Motor neuron (in vitro differentiated cells): ENCODE measurements at regions not wholly inside any gene's neighbourhood (a gene's known extent, or its start where the extent isn't known, plus 50 kb on each side); places are given as distances from the start of the nearest gene placed in this dataset.
"Not testable (repeated sequence)": the region's sequence is repeated elsewhere in the genome, so short reads cannot be mapped to it uniquely, and the experiment has no call there.

Experiments used
- ATAC-seq, 8 experiments: fragments of 200-7000 bp; cut with Tn5 transposase; replicated peaks in 6 of 8; 2 replicates each; pipeline ENCODE4 v1.8.0; 2021; ENCODE audit warnings: mild to moderate bottlenecking in 8 of 8, moderate library complexity in 8 of 8
- H3K27ac ChIP-seq, 2 donors: fragments of 250-450 bp; sonication (Bioruptor Pico); 2 replicates each; pipeline ENCODE4 v1.9.0; 2021; ENCODE audit warnings: antibody characterized with exemption in 2 of 2, mild to moderate bottlenecking in 2 of 2, moderate library complexity in 1 of 2
- H3K4me1 ChIP-seq, 2 donors: fragments of 250-450 bp; sonication (Bioruptor Pico); replicated peaks in 1 of 2; 2 replicates each; pipeline ENCODE4 v1.6.1; 2021; ENCODE audit warnings: antibody characterized with exemption in 2 of 2, mild to moderate bottlenecking in 2 of 2, moderate library complexity in 1 of 2
- H3K4me3 ChIP-seq, 5 donors: fragments of 250-450 bp; sonication (Bioruptor Pico); 2 replicates each; pipeline ENCODE4 v1.9.0; 2021; ENCODE audit warnings: antibody characterized with exemption in 5 of 5, mild to moderate bottlenecking in 5 of 5, moderate library complexity in 4 of 5
- WGBS, 10 experiments: fragments of 450-650 bp; shearing (Covaris generic); methylation state at CpG; one replicate each; pipeline ENCODE4 v1.0.0; 2022; 5-methylcytosine and 5-hydroxymethylcytosine counted together
- in situ Hi-C, 9 experiments: fragments of 400-800 bp; cut with MboI; loops; one replicate each; pipeline ENCODE4 v1.15.0; 2021; ENCODE audit warnings: low sequenced_read_pairs in 9 of 9, low pct_unique_long_range_greater_than_20kb in 2 of 9; ENCODE audit not compliant: unreplicated experiment in 9 of 9

- ATAC-seq = no peak
- in situ Hi-C loops = no loop called here
- WGBS, 10 experiments = 20 to 100% (median 65%) methylated on average over 1 to 3 of the region's 3 CpGs; no CpG with 5 or more reads in 3 of the 10 experiments
- Histone ChIP-seq H3K4me1 (peaks cover 4 to 21% of the 10 kb centered on the region in 2 donors), H3K4me3 (no peak overlapping the region), H3K27ac (no peak overlapping the region)
These were observed 230.4 kb upstream of the ACVR2A start for GRCh38 chr2:147614471-147614870.

- no peak overlapping the region for H3K27ac ChIP-seq
- ATAC-seq = no peak
- WGBS, 10 experiments = 21 to 100% (median 92%) methylated on average over 1 to 2 of the region's 2 CpGs; no CpG with 5 or more reads in 1 of the 10 experiments
- in situ Hi-C loops = no loop called here
- H3K4me1 ChIP-seq = peaks cover 4 to 15% of the 10 kb centered on the region in 2 donors
- H3K4me3 ChIP-seq = no peak overlapping the region
These were observed 234.3 kb upstream of the ACVR2A start for GRCh38 chr2:147610496-147611040.

DNA sequence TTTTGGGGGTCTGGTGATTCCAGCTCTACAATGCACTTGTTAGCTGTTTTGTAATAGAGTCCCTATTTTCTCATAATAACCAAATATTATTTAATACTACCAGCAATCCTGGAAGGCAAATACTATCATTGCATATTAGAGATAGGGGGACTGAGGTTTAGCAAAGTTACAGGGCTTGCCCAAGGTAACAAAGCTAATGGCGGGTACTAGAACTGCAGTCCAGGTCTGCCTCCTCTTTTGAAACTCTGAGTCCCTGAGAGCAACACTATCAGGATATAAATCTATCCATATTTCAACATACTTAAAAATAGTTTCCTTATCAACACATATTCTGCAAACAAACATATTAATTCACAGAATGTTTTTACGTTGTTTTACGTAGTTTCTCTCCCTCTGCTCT is 235.5 kb upstream of the ACVR2A start:
- Histone ChIP-seq H3K27ac (no peak overlapping the region), H3K4me1 (peaks cover 0 to 6% of the 10 kb centered on the region in 2 donors), H3K4me3 (no peak overlapping the region)
- no peak for ATAC-seq
- in situ Hi-C loops = no loop called here
- 67 to 100% (median 94%) methylated on average over 1 to 3 of the region's 3 CpGs for WGBS, 10 experiments

DNA sequence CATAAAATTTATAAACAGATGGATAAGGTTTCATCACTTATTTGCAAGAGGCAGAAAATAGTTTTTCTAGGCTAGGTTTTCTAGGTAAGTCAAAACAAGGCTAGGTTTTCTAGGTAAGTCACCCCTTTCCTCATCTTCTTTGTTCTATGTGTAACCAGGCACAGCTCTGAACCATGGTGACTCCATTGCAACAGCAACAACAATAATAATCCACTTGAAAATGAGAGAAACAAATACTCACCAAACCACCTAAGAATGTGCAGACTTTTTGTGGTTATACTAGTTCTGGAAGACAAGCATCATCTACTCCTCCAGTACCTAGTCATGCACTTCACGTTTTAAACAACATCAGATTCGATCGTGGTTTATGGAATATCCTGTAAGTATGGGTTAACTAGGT is 237.4 kb upstream of the ACVR2A start:
- no peak for ATAC-seq
- Histone ChIP-seq H3K27ac (no peak overlapping the region), H3K4me3 (no peak overlapping the region), H3K4me1 (peaks cover 7 to 10% of the 10 kb centered on the region in 2 donors)
- in situ Hi-C loops = no loop called here
- WGBS, 10 experiments = 58 to 100% (median 86%) methylated on average over 1 to 3 of the region's 3 CpGs; no CpG with 5 or more reads in 3 of the 10 experiments

DNA sequence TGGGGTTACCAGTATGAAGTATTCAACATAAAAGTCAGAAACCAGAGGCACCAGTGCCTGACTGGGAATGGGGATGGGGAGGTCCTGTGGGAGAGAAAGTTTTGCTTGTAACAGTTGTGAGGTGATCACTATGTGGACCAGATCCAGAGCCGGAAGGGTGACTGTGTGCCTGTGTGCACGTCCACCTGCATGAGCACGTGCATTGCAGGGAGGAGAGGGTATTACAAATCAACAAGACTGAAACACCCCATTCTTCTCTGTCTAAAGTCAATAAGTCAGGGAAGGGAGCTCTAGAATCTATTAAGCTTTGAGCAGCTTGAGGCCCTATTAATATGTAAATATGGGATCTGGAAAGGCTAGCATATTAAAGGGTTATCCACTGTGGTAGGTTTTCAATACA is 241.0 kb upstream of the ACVR2A start:
- WGBS, 10 experiments = 8 to 52% (median 30%) methylated on average over 1 to 3 of the region's 3 CpGs; no CpG with 5 or more reads in 2 of the 10 experiments
- in situ Hi-C loops = no loop called here
- ATAC-seq = peak in 5 of 8 experiments; percentile 32 to 84 (median 70)

DNA sequence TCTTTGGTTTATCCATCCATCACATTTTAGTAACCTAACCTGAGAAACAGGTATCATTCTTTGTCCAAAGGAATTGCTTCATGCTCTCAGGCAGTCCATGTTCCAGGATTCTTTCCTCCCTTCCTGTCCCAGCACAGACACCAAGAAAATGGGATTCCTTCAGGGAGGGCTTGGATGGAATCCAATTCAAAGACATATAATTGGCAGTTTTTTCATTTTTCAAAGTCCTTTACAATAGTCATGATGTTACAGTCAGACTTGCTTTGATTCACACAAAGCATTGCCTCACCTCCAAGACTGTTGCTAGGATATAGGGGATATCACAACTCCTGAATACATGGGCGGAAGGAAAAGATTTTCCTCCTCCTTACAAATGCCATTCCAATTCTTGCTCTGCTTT is 241.4 kb upstream of the ACVR2A start:
- 29 to 86% (median 80%) methylated on average over 1 of the region's 1 CpG; no CpG with 5 or more reads in 7 of the 10 experiments for WGBS, 10 experiments
- in situ Hi-C loops = no loop called here
- ATAC-seq = peak in 5 of 8 experiments; percentile 31 to 90 (median 42)
- Histone ChIP-seq H3K27ac (peak overlapping the region in 1 of 2 donors; percentile 49), H3K4me3 (no peak overlapping the region), H3K4me1 (peaks cover 7 to 10% of the 10 kb centered on the region in 2 donors)

More for the DNA sequence above, 241.0 kb upstream of the ACVR2A start:
- Histone ChIP-seq H3K4me1 (peaks cover 7 to 10% of the 10 kb centered on the region in 2 donors), H3K4me3 (no peak overlapping the region), H3K27ac (peak overlapping the region in 1 of 2 donors; percentile 49)

GRCh38 chr2:147600646-147601045 is 244.2 kb upstream of the ACVR2A start:
- H3K27ac ChIP-seq = no peak overlapping the region
- in situ Hi-C loops = no loop called here
- 17 to 83% (median 62%) methylated on average over 1 to 5 of the region's 5 CpGs; no CpG with 5 or more reads in 1 of the 10 experiments for WGBS, 10 experiments
- no peak for ATAC-seq
- no peak overlapping the region for H3K4me3 ChIP-seq
- H3K4me1 ChIP-seq = peaks cover 7 to 10% of the 10 kb centered on the region in 2 donors

- H3K4me3 ChIP-seq = no peak overlapping the region
- 0 to 93% (median 80%) methylated on average over 1 to 5 of the region's 7 CpGs; no CpG with 5 or more reads in 2 of the 10 experiments for WGBS, 10 experiments
- in situ Hi-C loops = no loop called here
- H3K27ac ChIP-seq = no peak overlapping the region
- ATAC-seq = no peak
- H3K4me1 ChIP-seq = peaks cover 7 to 10% of the 10 kb centered on the region in 2 donors
These were observed 244.6 kb upstream of the ACVR2A start for GRCh38 chr2:147600223-147600622.

DNA sequence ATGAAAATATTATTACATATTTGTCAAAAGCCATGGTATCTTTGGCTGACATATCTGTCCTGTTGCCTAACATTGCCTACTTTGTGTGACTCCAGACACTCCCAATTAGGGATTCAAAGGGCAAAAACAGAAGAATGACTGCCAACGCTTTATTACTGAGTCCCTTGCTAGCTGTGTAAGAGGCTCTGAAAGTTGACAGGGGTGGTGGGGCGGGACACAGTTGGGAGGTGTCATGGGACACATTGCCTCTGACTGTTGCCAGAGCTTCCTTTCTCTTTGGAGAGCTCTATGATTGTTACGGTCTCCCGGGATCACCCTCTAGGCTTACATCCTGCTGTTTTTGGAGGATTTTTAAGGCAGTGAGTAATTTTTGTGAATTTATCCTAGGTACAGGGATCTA is 249.6 kb upstream of the ACVR2A start:
- in situ Hi-C loops = no loop called here
- H3K4me3 ChIP-seq = no peak overlapping the region

GRCh38 chr2:147594038-147594437 is 250.8 kb upstream of the ACVR2A start:
- Histone ChIP-seq H3K4me3 (no peak overlapping the region), H3K4me1 (peaks cover 0 to 2% of the 10 kb centered on the region in 2 donors), H3K27ac (no peak overlapping the region)
- no peak for ATAC-seq
- in situ Hi-C loops = no loop called here
- 20 to 100% (median 77%) methylated on average over 1 to 3 of the region's 3 CpGs for WGBS, 10 experiments

More for the DNA sequence above, 249.6 kb upstream of the ACVR2A start:
- Histone ChIP-seq H3K4me1 (no peaks in the 10 kb centered on the region), H3K27ac (no peak overlapping the region)
- ATAC-seq = peak in 2 of 8 experiments; percentile 21 to 29
- 0 to 100% (median 40%) methylated on average over 1 to 4 of the region's 4 CpGs; no CpG with 5 or more reads in 5 of the 10 experiments for WGBS, 10 experiments

DNA sequence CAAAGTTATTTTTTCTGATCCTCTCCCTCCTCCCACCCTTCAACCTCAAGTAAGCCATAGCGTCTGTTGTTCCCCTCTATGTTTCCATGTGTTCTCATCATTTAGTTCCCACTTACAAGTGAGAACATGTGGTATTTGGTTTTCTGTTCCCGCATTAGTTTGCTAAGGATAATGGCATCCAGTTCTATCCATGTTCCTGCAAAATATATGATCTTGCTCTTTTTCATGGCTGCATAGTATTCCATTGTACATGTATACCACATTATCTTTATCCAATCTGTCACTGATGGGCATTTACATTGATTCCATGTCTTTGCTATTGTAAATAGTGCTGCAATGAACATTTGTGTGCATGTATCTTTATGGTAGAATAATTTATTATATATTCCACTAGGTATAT is 252.0 kb upstream of the ACVR2A start:
- H3K4me3 ChIP-seq, in situ Hi-C loops, ATAC-seq, H3K27ac ChIP-seq: not testable (repeated sequence)
- 0 to 100% (median 78%) methylated on average over 1 to 2 of the region's 2 CpGs; no CpG with 5 or more reads in 3 of the 10 experiments for WGBS, 10 experiments
- H3K4me1 ChIP-seq = peaks cover 0 to 12% of the 10 kb centered on the region in 2 donors

DNA sequence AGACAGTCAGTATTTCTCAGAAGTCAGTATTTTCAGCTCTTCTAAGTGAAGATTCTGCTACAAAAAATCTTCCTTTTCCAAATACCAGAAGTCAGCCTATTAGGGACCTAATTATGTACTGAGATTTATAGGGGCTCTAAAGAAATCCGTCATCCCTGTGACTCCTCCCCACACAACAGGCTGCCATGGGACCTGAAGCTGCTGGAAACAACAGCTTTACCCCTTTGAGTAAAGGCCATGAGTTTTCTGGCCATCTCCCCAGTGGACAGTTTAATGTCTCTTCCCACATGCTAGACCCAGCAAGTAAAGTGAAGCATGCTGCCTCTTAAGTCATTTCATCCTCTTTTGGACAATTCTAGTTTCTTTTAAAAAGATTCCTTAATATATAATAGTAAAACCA is 255.7 kb upstream of the ACVR2A start:
- H3K27ac ChIP-seq = no peak overlapping the region
- ATAC-seq = peak in 3 of 8 experiments; percentile 29 to 45 (median 34)

GRCh38 chr2:147588191-147588590 is 256.6 kb upstream of the ACVR2A start:
- no peak overlapping the region for H3K27ac ChIP-seq
- in situ Hi-C loops = no loop called here
- H3K4me1 ChIP-seq = peaks cover 0 to 12% of the 10 kb centered on the region in 2 donors
- no peak overlapping the region for H3K4me3 ChIP-seq
- ATAC-seq = peak in 7 of 8 experiments; percentile 33 to 91 (median 81)
- 18 to 100% (median 58%) methylated on average over 1 to 2 of the region's 2 CpGs; no CpG with 5 or more reads in 2 of the 10 experiments for WGBS, 10 experiments

More for the DNA sequence above, 255.7 kb upstream of the ACVR2A start:
- WGBS, 10 experiments = 0 to 100% (median 40%) methylated on average over 1 of the region's 1 CpG; no CpG with 5 or more reads in 3 of the 10 experiments
- H3K4me3 ChIP-seq = no peak overlapping the region
- H3K4me1 ChIP-seq = peaks cover 0 to 12% of the 10 kb centered on the region in 2 donors
- in situ Hi-C loops = no loop called here

DNA sequence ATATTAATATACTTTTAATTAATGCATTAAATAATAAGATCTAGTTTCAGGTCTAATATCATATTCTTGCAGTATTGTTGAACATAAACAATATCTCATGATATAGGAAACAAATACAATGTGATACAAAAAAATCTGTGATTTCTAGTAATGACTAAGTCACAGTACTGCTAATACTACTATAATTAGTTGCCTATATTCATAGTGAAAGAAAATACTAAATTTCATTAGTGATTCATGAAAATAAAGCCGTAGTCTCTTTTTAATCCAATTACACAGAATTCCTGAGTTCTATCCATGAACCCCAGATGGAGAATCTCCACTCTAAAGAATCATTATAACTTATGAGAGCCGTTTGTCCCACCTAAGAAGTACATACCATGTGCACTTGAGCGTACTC is 266.3 kb upstream of the ACVR2A start:
- 31 to 96% (median 83%) methylated on average over 1 to 3 of the region's 3 CpGs; no CpG with 5 or more reads in 1 of the 10 experiments for WGBS, 10 experiments
- in situ Hi-C loops = no loop called here
- Histone ChIP-seq H3K27ac (no peak overlapping the region), H3K4me3 (no peak overlapping the region), H3K4me1 (no peaks in the 10 kb centered on the region)
- no peak for ATAC-seq
